ENCODE measurements at regions not wholly inside any gene's neighbourhood (a gene's known extent, or its start where the extent isn't known, plus 50 kb on each side); places are given as distances from the start of the nearest gene placed in this dataset.

- no peak for DNase-seq
Observed at GRCh38 chr14:100674897-100675619, 51.6 kb upstream of the DLK1 start.

DNA sequence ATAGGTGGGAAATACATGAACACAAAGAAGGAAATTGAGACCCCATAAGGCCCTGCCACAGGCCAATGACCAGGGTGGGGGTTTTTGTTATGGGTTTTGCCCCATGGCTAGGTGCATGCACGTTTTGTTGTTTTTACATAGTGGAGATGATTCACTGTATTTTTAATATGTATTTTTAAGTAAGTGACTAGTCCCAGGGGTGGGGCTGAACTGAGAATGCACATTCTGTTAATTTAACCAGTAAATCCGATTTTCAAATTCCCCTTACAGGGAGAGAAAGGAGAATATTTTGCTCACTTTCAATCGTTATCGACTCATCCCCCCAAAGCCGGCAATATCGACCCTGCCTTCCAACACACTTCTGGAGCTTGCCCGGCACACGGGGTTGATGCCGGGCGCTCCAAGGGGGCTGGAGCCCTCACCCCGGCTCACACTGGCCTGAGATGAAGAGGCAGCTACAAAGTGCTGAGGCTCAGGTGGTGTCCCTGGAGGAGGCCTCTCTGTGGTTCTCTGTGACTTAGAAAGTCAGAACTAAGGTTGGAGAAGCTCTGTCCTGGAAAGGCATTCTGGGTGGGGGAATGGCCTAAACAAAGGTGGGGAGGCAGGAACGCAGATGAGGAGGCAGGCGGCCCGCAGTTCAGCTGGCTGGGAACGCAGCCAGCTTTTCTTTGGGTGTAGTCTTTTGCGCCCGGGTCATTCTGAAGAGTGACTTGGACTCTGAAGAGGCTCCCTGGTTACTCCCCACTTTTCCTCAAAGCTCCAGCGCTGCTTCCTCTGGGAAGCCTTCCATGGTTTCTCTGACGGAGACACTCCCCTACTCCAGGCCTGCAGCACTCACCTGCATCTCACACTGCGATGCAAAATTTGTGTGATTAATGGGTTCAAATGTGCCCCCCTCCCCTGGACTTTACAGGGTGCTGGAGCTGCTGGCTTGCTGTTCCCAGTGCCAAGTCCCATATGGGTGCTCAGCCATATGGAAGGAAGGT is 50.7 kb upstream of the DLK1 start:
- DNase-seq: peak; percentile 97

All from hematopoietic multipotent progenitor cell treated with erythropoietin and hydrocortisone succinate and interleukin-3 and kit ligand, for 6 days (in vitro differentiated cells).